Keratinocyte (primary cell): ENCODE measurements at regions not wholly inside any gene's neighbourhood (a gene's known extent, or its start where the extent isn't known, plus 50 kb on each side); places are given as distances from the start of the nearest gene placed in this dataset.
A peak's percentile ranks its signal among the peaks of the same experiment; 100 is the strongest.

Source experiments
- DNase-seq: peaks from one replicate; pipeline ENCODE4 v3.0.0-alpha.2; 2011; ENCODE audit warnings: low read depth, missing footprints, low spot score
- FAIRE-seq: peaks from 2 replicates; lab custom pipeline; 2011; peaks lifted over from hg19 to GRCh38; lab: Jason Lieb, UNC
- H2AFZ ChIP-seq: 2 replicates; pipeline ENCODE4 v1.6.0; 2012; ENCODE audit warnings: low read length, control low read depth, inconsistent platforms; ENCODE audit not compliant: control insufficient read depth
- H3K27ac ChIP-seq: 2 replicates; pipeline ENCODE4 v1.5.1; 2011; ENCODE audit warnings: low read length; ENCODE audit not compliant: control insufficient read depth, insufficient read depth
- H3K27me3 ChIP-seq: 3 replicates; pipeline ENCODE4 v1.6.0; 2011; ENCODE audit warnings: low read length; ENCODE audit not compliant: control insufficient read depth, insufficient read depth; ENCODE audit errors: extremely low read depth
- H3K36me3 ChIP-seq, 2 experiments: 2 replicates in 1 of 2; 3 replicates in 1 of 2; pipeline ENCODE4 v1.5.1; 2011; ENCODE audit warnings: low read length in 2 of 2, mild to moderate bottlenecking in 1 of 2; ENCODE audit not compliant: control insufficient read depth in 2 of 2, insufficient read depth in 2 of 2; ENCODE audit errors: extremely low read depth in 1 of 2
- H3K4me1 ChIP-seq: 3 replicates; pipeline ENCODE4 v1.5.1; 2011; ENCODE audit warnings: low read length; ENCODE audit not compliant: control insufficient read depth, insufficient read depth; ENCODE audit errors: extremely low read depth
- H3K4me2 ChIP-seq: 3 replicates; pipeline ENCODE4 v1.6.0; 2011; ENCODE audit warnings: low read depth, low read length; ENCODE audit not compliant: control insufficient read depth, insufficient read depth; ENCODE audit errors: extremely low read depth
- H3K4me3 ChIP-seq, 3 experiments: fragments of 200-600 bp in 1 of 3; sonication (generic) in 1 of 3; 2 replicates in 2 of 3; 3 replicates in 1 of 3; pipeline ENCODE4 v1.5.1; 2011 to 2016; ENCODE audit warnings: low read length in 3 of 3, mild to moderate bottlenecking in 3 of 3, control low read depth in 2 of 3, inconsistent platforms in 1 of 3, low read depth in 1 of 3, mixed read lengths in 1 of 3, mixed run types in 1 of 3, moderate library complexity in 1 of 3; ENCODE audit not compliant: control insufficient read depth in 2 of 3, insufficient read depth in 2 of 3; ENCODE audit errors: extremely low read depth in 1 of 3
- H3K79me2 ChIP-seq: 2 replicates; pipeline ENCODE4 v1.6.0; 2012; ENCODE audit warnings: low read length; ENCODE audit not compliant: control insufficient read depth, insufficient read depth
- H3K9ac ChIP-seq: 3 replicates; pipeline ENCODE4 v1.6.0; 2011; ENCODE audit warnings: low read length; ENCODE audit not compliant: control insufficient read depth, insufficient read depth; ENCODE audit errors: extremely low read depth
- H3K9me1 ChIP-seq: 3 replicates; pipeline ENCODE4 v1.6.0; 2011; ENCODE audit warnings: low read length; ENCODE audit not compliant: control insufficient read depth, insufficient read depth; ENCODE audit errors: extremely low read depth
- H3K9me3 ChIP-seq: 2 replicates; pipeline ENCODE4 v1.5.1; 2012; ENCODE audit warnings: low read depth, low read length; ENCODE audit not compliant: control insufficient read depth
- H4K20me1 ChIP-seq: 3 replicates; pipeline ENCODE4 v1.6.0; 2011; ENCODE audit warnings: low read length; ENCODE audit not compliant: control insufficient read depth, insufficient read depth; ENCODE audit errors: extremely low read depth
- CTCF ChIP-seq, 3 experiments: IDR thresholded peaks in 1 of 3; conservative IDR thresholded peaks in 1 of 3; optimal IDR thresholded peaks in 1 of 3; 2 replicates in 2 of 3; 3 replicates in 1 of 3; pipeline versions ENCODE3 to v1.5.1; 2011; ENCODE audit warnings: low read length in 3 of 3, mild to moderate bottlenecking in 3 of 3, moderate library complexity in 2 of 3, control low read depth in 1 of 3, inconsistent platforms in 1 of 3; ENCODE audit not compliant: insufficient read depth in 2 of 3; ENCODE audit errors: extremely low read depth in 1 of 3
- EZH2 ChIP-seq: IDR thresholded peaks from one replicate; pipeline ENCODE4 v1.6.1; 2012; ENCODE audit warnings: inconsistent platforms, mild to moderate bottlenecking, low read length, moderate library complexity
- dilution Hi-C: fragments of 300-500 bp; cut with MboI; formaldehyde crosslinking; loops from one replicate; pipeline ENCODE4 v1.7.0; 2020; ENCODE audit warnings: low sequenced_read_pairs; ENCODE audit not compliant: extremely low pct_ligation_motif_present

DNA sequence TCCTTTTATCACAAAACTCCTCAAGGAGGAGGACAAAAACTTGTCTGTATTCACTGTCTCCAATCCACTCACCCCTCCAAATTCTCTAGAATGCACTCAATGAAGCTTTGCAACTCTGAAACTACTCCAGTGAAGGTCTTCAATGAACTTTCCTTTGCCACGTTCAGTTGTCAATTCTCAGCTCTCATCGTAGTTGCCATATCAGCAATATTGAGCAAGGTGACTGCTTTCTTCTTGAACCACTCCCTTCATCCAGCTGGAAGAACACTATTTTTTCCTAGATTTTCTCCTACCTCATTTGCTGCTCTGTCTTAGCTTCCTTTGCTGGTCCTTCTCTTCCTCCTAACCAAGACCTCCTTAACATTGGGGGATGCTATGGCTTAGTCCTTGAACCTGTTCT lies 191.8 kb downstream of the KDR start:
- no peak for DNase-seq
- H3K9me3 ChIP-seq: no peaks in the 10 kb centered on the region
- peaks cover 11% of the 10 kb centered on the region for H3K4me1 ChIP-seq
- no peak overlapping the region for H3K9ac ChIP-seq
- dilution Hi-C loops: no loop called here
- H3K9me1 ChIP-seq: no peaks in the 10 kb centered on the region
- H4K20me1 ChIP-seq: no peaks in the 10 kb centered on the region
- no peaks in the 10 kb centered on the region for H3K79me2 ChIP-seq
- H3K27ac ChIP-seq: no peak overlapping the region
- TF ChIP-seq EZH2 (no peak), CTCF (optimal IDR thresholded peaks at IDR 0.05 in 1 of 3, IDR thresholded peaks at IDR 0.05 in 1 of 3, conservative IDR thresholded peaks at IDR 0.05 in 1 of 3; ENCODE audit: extremely low read depth in 1 of 3, insufficient read depth in 2 of 3, low read length in 3 of 3) (no peak)
- no peaks in the 10 kb centered on the region for H3K36me3 ChIP-seq
- H3K27me3 ChIP-seq: peaks cover 4% of the 10 kb centered on the region
- no peak overlapping the region for H2AFZ ChIP-seq
- FAIRE-seq: no peak
- no peak overlapping the region for H3K4me2 ChIP-seq
- no peak overlapping the region for H3K4me3 ChIP-seq

DNA sequence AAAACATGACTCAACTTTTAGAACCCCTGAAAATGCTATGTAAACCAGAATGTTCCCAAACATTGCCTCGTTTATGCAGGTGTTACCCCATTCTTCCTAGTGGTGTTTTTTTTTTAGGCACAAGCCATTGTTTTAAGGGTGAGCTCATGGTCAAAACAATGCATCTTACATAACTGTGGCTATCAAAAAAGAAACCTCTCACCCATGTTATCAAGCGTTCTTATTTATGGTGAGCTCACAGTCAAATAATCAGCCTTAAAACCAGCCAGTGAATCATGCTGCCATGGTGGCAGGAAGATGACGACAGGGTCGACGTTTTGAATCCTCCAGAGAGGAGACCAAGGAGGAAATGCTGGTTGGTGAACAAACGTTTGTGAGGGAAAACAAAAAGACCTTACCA lies 195.2 kb downstream of the KDR start:
- Histone ChIP-seq H3K9ac (no peak overlapping the region), H3K4me2 (peak overlapping the region; percentile 11), H3K79me2 (no peaks in the 10 kb centered on the region), H3K27me3 (peaks cover 4% of the 10 kb centered on the region), H3K36me3 (no peaks in the 10 kb centered on the region), H3K4me1 (peaks cover 11% of the 10 kb centered on the region), H4K20me1 (no peaks in the 10 kb centered on the region), H3K9me1 (no peaks in the 10 kb centered on the region), H3K9me3 (no peaks in the 10 kb centered on the region), H3K4me3 (no peak overlapping the region), H2AFZ (no peak overlapping the region), H3K27ac (no peak overlapping the region)
- TF ChIP-seq CTCF (optimal IDR thresholded peaks at IDR 0.05 in 1 of 3, IDR thresholded peaks at IDR 0.05 in 1 of 3, conservative IDR thresholded peaks at IDR 0.05 in 1 of 3; ENCODE audit: extremely low read depth in 1 of 3, insufficient read depth in 2 of 3, low read length in 3 of 3): no peak
- TF ChIP-seq EZH2: no peak
- DNase-seq (peak; percentile 35), FAIRE-seq (peak; percentile 79)
- dilution Hi-C loops: no loop called here
